ENCODE measurements at regions not wholly inside any gene's neighbourhood (a gene's known extent, or its start where the extent isn't known, plus 50 kb on each side); places are given as distances from the start of the nearest gene placed in this dataset.

DNA sequence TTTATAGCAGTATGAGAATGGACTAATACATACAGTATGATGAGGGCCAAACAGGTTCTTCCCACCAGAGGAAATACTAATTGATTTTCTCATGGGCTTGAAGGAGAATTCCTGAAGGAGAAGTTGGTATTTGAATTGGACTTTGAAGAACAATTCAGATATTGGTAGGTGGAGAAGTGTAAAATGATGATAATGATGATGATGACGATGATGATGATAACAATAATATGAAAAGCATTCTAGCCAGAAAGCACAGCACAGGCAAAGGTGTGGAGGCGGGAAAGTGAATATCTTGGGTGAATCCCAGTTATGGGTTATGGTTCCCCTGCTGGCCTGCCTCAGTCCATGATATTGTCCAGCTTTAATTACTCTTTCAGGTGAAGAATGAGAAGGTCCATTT lies 562.4 kb upstream of the SALL1 start:
- CTCF ChIA-PET, result no interaction called here
- BruUV-seq (replicated peaks), result no TSS peak
- H3K4me3 Mint-ChIP-seq (ENCODE audit: unreplicated experiment), result no peak overlapping the region
- intact Hi-C loops (cut with micrococcal nuclease), result no loop called here
- H3K27ac Mint-ChIP-seq (ENCODE audit: low read depth, unreplicated experiment), result no peak overlapping the region
- TF ChIP-seq, protein P1, sequence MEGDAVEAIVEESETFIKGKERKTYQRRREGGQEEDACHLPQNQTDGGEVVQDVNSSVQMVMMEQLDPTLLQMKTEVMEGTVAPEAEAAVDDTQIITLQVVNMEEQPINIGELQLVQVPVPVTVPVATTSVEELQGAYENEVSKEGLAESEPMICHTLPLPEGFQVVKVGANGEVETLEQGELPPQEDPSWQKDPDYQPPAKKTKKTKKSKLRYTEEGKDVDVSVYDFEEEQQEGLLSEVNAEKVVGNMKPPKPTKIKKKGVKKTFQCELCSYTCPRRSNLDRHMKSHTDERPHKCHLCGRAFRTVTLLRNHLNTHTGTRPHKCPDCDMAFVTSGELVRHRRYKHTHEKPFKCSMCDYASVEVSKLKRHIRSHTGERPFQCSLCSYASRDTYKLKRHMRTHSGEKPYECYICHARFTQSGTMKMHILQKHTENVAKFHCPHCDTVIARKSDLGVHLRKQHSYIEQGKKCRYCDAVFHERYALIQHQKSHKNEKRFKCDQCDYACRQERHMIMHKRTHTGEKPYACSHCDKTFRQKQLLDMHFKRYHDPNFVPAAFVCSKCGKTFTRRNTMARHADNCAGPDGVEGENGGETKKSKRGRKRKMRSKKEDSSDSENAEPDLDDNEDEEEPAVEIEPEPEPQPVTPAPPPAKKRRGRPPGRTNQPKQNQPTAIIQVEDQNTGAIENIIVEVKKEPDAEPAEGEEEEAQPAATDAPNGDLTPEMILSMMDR (IDR thresholded peaks at IDR 0.05; ENCODE audit: unreplicated experiment), result no peak
- H3K9me3 Mint-ChIP-seq (ENCODE audit: unreplicated experiment), result peaks cover 7% of the 10 kb centered on the region
- no peaks in the 10 kb centered on the region for H3K27me3 Mint-ChIP-seq (ENCODE audit: insufficient read depth, unreplicated experiment)
- no peak for DNase-seq (ENCODE audit: unreplicated experiment)
- H3K4me1 Mint-ChIP-seq (ENCODE audit: insufficient read depth, unreplicated experiment), result no peaks in the 10 kb centered on the region
- POLR2A ChIA-PET, result no interaction called here
- no peaks in the 10 kb centered on the region for H3K36me3 Mint-ChIP-seq (ENCODE audit: insufficient read depth, unreplicated experiment)

DNA sequence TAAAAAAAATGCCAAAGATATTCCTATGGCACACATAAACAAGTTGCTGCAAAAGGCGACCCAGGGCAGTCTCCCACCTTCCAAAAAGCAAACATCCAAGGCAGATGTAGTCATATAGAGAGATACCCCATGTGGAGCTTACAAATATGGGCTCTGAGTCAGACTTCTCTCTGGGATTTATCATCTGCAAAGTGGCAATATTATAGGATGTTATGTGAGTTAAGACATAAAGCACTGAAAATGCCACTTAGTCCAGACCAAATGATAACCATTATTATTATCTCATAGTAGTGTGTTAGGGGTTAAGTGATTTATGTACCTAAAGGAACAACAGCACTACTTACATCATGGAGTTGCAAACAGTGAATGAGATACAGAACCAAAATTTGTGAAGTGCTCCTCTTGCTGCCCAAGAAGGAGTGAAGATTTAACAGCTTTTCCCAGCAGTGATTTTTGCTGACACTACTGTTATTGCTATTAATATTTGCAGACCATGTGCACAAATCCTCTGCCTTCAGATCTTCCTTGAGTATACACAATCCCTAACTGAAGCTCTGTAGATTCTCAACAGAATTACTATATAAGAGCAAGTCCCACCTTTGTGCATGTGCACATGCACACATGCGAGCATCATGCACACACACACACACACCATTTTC lies 560.0 kb upstream of the SALL1 start:
- Mint-ChIP-seq H3K27ac (ENCODE audit: low read depth, unreplicated experiment) (no peak overlapping the region), H3K4me1 (ENCODE audit: insufficient read depth, unreplicated experiment) (no peaks in the 10 kb centered on the region), H3K4me3 (ENCODE audit: unreplicated experiment) (no peak overlapping the region), H3K27me3 (ENCODE audit: insufficient read depth, unreplicated experiment) (no peaks in the 10 kb centered on the region), H3K36me3 (ENCODE audit: insufficient read depth, unreplicated experiment) (peaks cover 4% of the 10 kb centered on the region), H3K9me3 (ENCODE audit: unreplicated experiment) (peaks cover 7% of the 10 kb centered on the region)
- ChIA-PET POLR2A (no interaction called here), CTCF (no interaction called here)
- intact Hi-C loops (cut with micrococcal nuclease), result no loop called here
- no TSS peak for BruUV-seq (replicated peaks)
- TF ChIP-seq, protein P1 (IDR thresholded peaks at IDR 0.05; ENCODE audit: unreplicated experiment), result no peak
- no peak for DNase-seq (ENCODE audit: unreplicated experiment)

DNA sequence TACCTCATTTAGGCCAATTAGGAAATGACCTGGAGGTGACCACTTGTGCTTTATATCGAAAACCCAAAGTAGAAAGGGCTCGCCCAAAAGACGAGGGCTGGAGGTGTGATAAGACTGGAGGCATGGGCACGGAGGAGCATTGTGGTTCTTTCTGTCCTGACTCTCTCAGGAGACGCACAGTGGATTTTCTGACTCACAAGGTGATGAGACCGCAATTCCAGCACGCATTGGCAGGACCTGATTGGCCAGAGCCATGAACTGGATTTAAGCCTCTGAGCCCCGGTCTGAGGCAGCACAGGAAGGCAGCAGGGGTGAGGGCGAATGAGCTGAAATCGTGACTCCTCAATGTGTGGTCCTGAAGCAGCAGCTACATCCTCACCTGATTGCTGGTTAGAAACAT lies 559.1 kb upstream of the SALL1 start:
- H3K9me3 Mint-ChIP-seq (ENCODE audit: unreplicated experiment), result peaks cover 7% of the 10 kb centered on the region

DNA sequence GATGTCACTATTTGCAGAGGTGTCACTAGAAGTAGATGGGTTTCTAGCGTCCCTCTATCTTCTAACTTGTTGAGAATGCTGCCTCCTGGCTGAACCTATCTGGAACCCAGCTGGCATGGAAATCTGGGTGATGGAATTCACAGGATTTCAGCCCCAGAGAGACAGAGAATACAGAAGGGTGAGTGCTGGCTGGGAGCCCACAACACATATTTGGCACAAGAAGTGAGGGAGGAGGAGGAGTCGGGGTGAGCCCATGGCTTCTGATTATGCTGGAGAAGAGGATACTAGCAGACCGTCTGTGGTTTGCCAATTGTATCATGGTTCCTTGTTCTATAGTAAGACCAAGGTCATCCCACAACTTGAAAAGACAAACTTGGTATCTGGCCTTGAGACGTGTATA lies 557.8 kb upstream of the SALL1 start:
- Mint-ChIP-seq H3K27me3 (ENCODE audit: insufficient read depth, unreplicated experiment) (no peaks in the 10 kb centered on the region), H3K4me1 (ENCODE audit: insufficient read depth, unreplicated experiment) (no peaks in the 10 kb centered on the region), H3K36me3 (ENCODE audit: insufficient read depth, unreplicated experiment) (peaks cover 4% of the 10 kb centered on the region), H3K4me3 (ENCODE audit: unreplicated experiment) (no peak overlapping the region), H3K9me3 (ENCODE audit: unreplicated experiment) (peaks cover 18% of the 10 kb centered on the region), H3K27ac (ENCODE audit: low read depth, unreplicated experiment) (no peak overlapping the region)
- intact Hi-C loops (cut with micrococcal nuclease), result no loop called here
- ChIA-PET POLR2A (no interaction called here), CTCF (interaction anchor here (0.9 kb wide), 1 partner anchor 10 kb away, joined by 3 read pairs; no protein-coding TSS in a partner anchor)
- no TSS peak for BruUV-seq (replicated peaks)
- DNase-seq (ENCODE audit: unreplicated experiment), result peak; percentile 4
- TF ChIP-seq, protein P1 (IDR thresholded peaks at IDR 0.05; ENCODE audit: unreplicated experiment), result no peak

More for the DNA sequence above, 559.1 kb upstream of the SALL1 start:
- Mint-ChIP-seq H3K36me3 (ENCODE audit: insufficient read depth, unreplicated experiment) (peaks cover 4% of the 10 kb centered on the region), H3K27ac (ENCODE audit: low read depth, unreplicated experiment) (no peak overlapping the region), H3K4me3 (ENCODE audit: unreplicated experiment) (no peak overlapping the region), H3K27me3 (ENCODE audit: insufficient read depth, unreplicated experiment) (no peaks in the 10 kb centered on the region), H3K4me1 (ENCODE audit: insufficient read depth, unreplicated experiment) (no peaks in the 10 kb centered on the region)
- DNase-seq (ENCODE audit: unreplicated experiment), result no peak
- BruUV-seq (replicated peaks), result no TSS peak
- ChIA-PET POLR2A (no interaction called here), CTCF (interaction anchor here (0.7 kb wide), 1 partner anchor 689 kb away, joined by 4 read pairs; no protein-coding TSS in a partner anchor)
- intact Hi-C loops (cut with micrococcal nuclease), result no loop called here
- TF ChIP-seq, protein P1 (IDR thresholded peaks at IDR 0.05; ENCODE audit: unreplicated experiment), result no peak
